IPS-18a (cell line): ENCODE measurements at regions not wholly inside any gene's neighbourhood (a gene's known extent, or its start where the extent isn't known, plus 50 kb on each side); places are given as distances from the start of the nearest gene placed in this dataset.
A peak's percentile ranks its signal among the peaks of the same experiment; 100 is the strongest.
"Not testable (repeated sequence)": the region's sequence is repeated elsewhere in the genome, so short reads cannot be mapped to it uniquely, and the experiment has no call there.

Experiments used
- H3K27ac ChIP-seq: one replicate; pipeline ENCODE4 v1.5.1; 2013; ENCODE audit warnings: low read length
- H3K27me3 ChIP-seq: one replicate; pipeline ENCODE4 v1.6.1; 2013; ENCODE audit warnings: mild to moderate bottlenecking, low read length; ENCODE audit not compliant: control insufficient read depth, insufficient read depth
- H3K36me3 ChIP-seq: one replicate; pipeline ENCODE4 v1.6.1; 2013; ENCODE audit warnings: low read depth, low read length; ENCODE audit not compliant: control insufficient read depth
- H3K4me1 ChIP-seq: one replicate; pipeline ENCODE4 v1.6.1; 2013; ENCODE audit warnings: low read depth, low read length; ENCODE audit not compliant: control insufficient read depth
- H3K4me3 ChIP-seq: one replicate; pipeline ENCODE4 v1.5.1; 2013; ENCODE audit warnings: low read length
- H3K9ac ChIP-seq: one replicate; pipeline ENCODE4 v1.6.1; 2013; ENCODE audit warnings: mild to moderate bottlenecking, low read length, moderate library complexity
- H3K9me3 ChIP-seq: one replicate; pipeline ENCODE4 v1.6.1; 2013; ENCODE audit warnings: low read depth, low read length; ENCODE audit not compliant: control insufficient read depth

- H3K4me3 ChIP-seq, result no peak overlapping the region
- no peaks in the 10 kb centered on the region for H3K36me3 ChIP-seq
- no peaks in the 10 kb centered on the region for H3K4me1 ChIP-seq
- no peak overlapping the region for H3K27ac ChIP-seq
- H3K9me3 ChIP-seq, result no peaks in the 10 kb centered on the region
- no peak overlapping the region for H3K9ac ChIP-seq
- H3K27me3 ChIP-seq, result no peaks in the 10 kb centered on the region
Observed at GRCh38 chr5:91464886-91465646, 81.9 kb upstream of the ARRDC3 start.

- H3K4me1 ChIP-seq, result peaks cover 22% of the 10 kb centered on the region
- no peaks in the 10 kb centered on the region for H3K36me3 ChIP-seq
- no peak overlapping the region for H3K4me3 ChIP-seq
- H3K9me3 ChIP-seq, result no peaks in the 10 kb centered on the region
- no peak overlapping the region for H3K9ac ChIP-seq
- H3K27me3 ChIP-seq, result no peaks in the 10 kb centered on the region
- no peak overlapping the region for H3K27ac ChIP-seq
Observed at GRCh38 chr5:91457681-91458058, 74.6 kb upstream of the ARRDC3 start.

GRCh38 chr5:91456928-91457680, 74.0 kb upstream of the ARRDC3 start:
- H3K4me3 ChIP-seq, result peak overlapping the region; percentile 24
- no peaks in the 10 kb centered on the region for H3K27me3 ChIP-seq
- no peak overlapping the region for H3K9ac ChIP-seq
- H3K9me3 ChIP-seq, result no peaks in the 10 kb centered on the region
- H3K36me3 ChIP-seq, result no peaks in the 10 kb centered on the region
- H3K4me1 ChIP-seq, result peaks cover 22% of the 10 kb centered on the region
- no peak overlapping the region for H3K27ac ChIP-seq

- Histone ChIP-seq H3K36me3 (no peaks in the 10 kb centered on the region), H3K27ac (no peak overlapping the region), H3K27me3 (no peaks in the 10 kb centered on the region), H3K4me3 (no peak overlapping the region), H3K4me1 (peaks cover under 1% of the 10 kb centered on the region), H3K9ac (no peak overlapping the region), H3K9me3 (no peaks in the 10 kb centered on the region)
Observed at GRCh38 chr5:91449083-91449482, 66.0 kb upstream of the ARRDC3 start.

- not testable (repeated sequence) for H3K27me3 ChIP-seq, H3K4me1 ChIP-seq, H3K9ac ChIP-seq, H3K36me3 ChIP-seq, H3K27ac ChIP-seq, H3K4me3 ChIP-seq, H3K9me3 ChIP-seq
Observed at GRCh38 chr5:91448079-91448478, 65.0 kb upstream of the ARRDC3 start.

GRCh38 chr5:91446880-91447279, 63.8 kb upstream of the ARRDC3 start:
- H3K9me3 ChIP-seq, H3K4me1 ChIP-seq, H3K9ac ChIP-seq, H3K27me3 ChIP-seq, H3K27ac ChIP-seq, H3K4me3 ChIP-seq, H3K36me3 ChIP-seq: not testable (repeated sequence)

- no peak overlapping the region for H3K9ac ChIP-seq
- peaks cover 4% of the 10 kb centered on the region for H3K4me1 ChIP-seq
- no peaks in the 10 kb centered on the region for H3K27me3 ChIP-seq
- H3K4me3 ChIP-seq, result no peak overlapping the region
- H3K9me3 ChIP-seq, result no peaks in the 10 kb centered on the region
- H3K27ac ChIP-seq, result no peak overlapping the region
- no peaks in the 10 kb centered on the region for H3K36me3 ChIP-seq
Observed at GRCh38 chr5:91443761-91444467, 60.8 kb upstream of the ARRDC3 start.

GRCh38 chr5:91443023-91443422, 59.9 kb upstream of the ARRDC3 start:
- Histone ChIP-seq H3K36me3 (no peaks in the 10 kb centered on the region), H3K4me3 (no peak overlapping the region), H3K4me1 (peaks cover 4% of the 10 kb centered on the region), H3K9me3 (no peaks in the 10 kb centered on the region), H3K27ac (no peak overlapping the region), H3K9ac (no peak overlapping the region), H3K27me3 (no peaks in the 10 kb centered on the region)

GRCh38 chr5:91441082-91441481, 58.0 kb upstream of the ARRDC3 start:
- Histone ChIP-seq H3K9me3 (no peaks in the 10 kb centered on the region), H3K27me3 (no peaks in the 10 kb centered on the region), H3K36me3 (no peaks in the 10 kb centered on the region), H3K4me1 (peaks cover 4% of the 10 kb centered on the region), H3K9ac (no peak overlapping the region), H3K4me3 (no peak overlapping the region), H3K27ac (no peak overlapping the region)

GRCh38 chr5:91438871-91439270, 55.8 kb upstream of the ARRDC3 start:
- Histone ChIP-seq H3K9ac (no peak overlapping the region), H3K27me3 (no peaks in the 10 kb centered on the region), H3K4me1 (peaks cover 11% of the 10 kb centered on the region)

GRCh38 chr5:91436241-91436640, 53.1 kb upstream of the ARRDC3 start:
- peaks cover 13% of the 10 kb centered on the region for H3K4me1 ChIP-seq
- H3K9ac ChIP-seq, result no peak overlapping the region
- no peak overlapping the region for H3K27ac ChIP-seq
- H3K4me3 ChIP-seq, result no peak overlapping the region
- no peaks in the 10 kb centered on the region for H3K9me3 ChIP-seq
- H3K27me3 ChIP-seq, result no peaks in the 10 kb centered on the region
- no peaks in the 10 kb centered on the region for H3K36me3 ChIP-seq

More at GRCh38 chr5:91438871-91439270, 55.8 kb upstream of the ARRDC3 start:
- Histone ChIP-seq H3K36me3 (no peaks in the 10 kb centered on the region), H3K9me3 (no peaks in the 10 kb centered on the region), H3K27ac (no peak overlapping the region), H3K4me3 (no peak overlapping the region)
